ENCODE measurements at regions not wholly inside any gene's neighbourhood (a gene's known extent, or its start where the extent isn't known, plus 50 kb on each side); places are given as distances from the start of the nearest gene placed in this dataset.

DNA sequence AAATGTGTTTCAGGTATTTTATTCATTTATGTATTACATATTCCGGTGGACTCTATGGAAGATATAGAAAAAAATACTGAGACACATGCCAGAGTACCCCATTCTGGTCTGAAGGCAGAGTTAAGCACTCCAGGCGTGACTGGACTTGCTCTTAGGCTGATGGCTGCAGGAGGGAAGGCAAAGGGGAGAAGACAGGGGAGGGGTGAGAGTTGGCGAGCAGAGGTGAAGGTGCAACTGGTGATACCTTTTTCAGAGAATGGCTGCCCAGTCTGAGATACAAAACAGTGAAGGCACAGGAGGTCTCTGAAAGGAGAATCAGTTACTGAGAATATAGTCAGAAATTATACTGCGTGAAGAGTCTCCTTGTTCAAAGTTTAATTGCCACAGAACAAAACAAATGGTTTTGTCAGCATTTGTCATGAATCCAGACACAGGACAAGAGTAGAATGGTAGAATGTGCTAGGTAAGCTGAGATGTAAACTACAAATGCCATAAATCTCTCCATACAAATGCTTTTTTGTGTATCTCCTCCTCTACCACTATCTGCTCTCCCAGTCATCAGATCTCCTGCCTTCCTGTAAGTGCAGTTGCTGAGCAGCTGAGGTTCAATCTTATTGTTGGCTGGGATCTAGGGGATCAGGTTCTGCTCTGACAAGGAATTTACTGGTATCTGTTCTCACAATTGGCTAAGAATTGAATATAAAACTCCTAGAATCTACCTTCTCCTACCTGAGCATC lies 104.2 kb upstream of the DST start:
- Histone ChIP-seq H4K20me1 (ENCODE audit: control insufficient read depth, insufficient read depth, insufficient read length) (no peaks in the 10 kb centered on the region), H3K9me3 (ENCODE audit: control insufficient read depth, low read depth, low read length) (no peaks in the 10 kb centered on the region), H3K79me2 (ENCODE audit: insufficient read depth, low read length) (peaks cover 12% of the 10 kb centered on the region; the same call in 1 of the 2 replicates), H3K27me3 (ENCODE audit: insufficient read depth, low read length) (no peaks in the 10 kb centered on the region), H2AK5ac (ENCODE audit: insufficient read length, low read length) (no peak overlapping the region), H3K56ac (ENCODE audit: insufficient read length, low read depth, low read length) (no peak overlapping the region), H3K4me1 (ENCODE audit: insufficient read depth, low read length) (peaks cover 12% of the 10 kb centered on the region), H3K79me1 (ENCODE audit: insufficient read depth, low read depth, low read length, poor library complexity, severe bottlenecking) (peaks cover 3% of the 10 kb centered on the region), H3K4me2 (ENCODE audit: insufficient read depth, insufficient read length, low read length) (no peak overlapping the region), H2BK12ac (ENCODE audit: insufficient read length, low read depth, low read length) (no peak overlapping the region), H2BK20ac (ENCODE audit: low read depth, low read length, poor library complexity, severe bottlenecking) (no peak overlapping the region), H3K18ac (ENCODE audit: insufficient read length, low read depth, low read length) (no peak overlapping the region), H4K8ac (replicated peaks; ENCODE audit: insufficient read length, low read depth, low read length) (no peak overlapping the region), H2AFZ (ENCODE audit: low read length) (no peak overlapping the region), H3K14ac (ENCODE audit: insufficient read depth, low read length) (no peak overlapping the region), H2BK5ac (ENCODE audit: insufficient read length, low read length) (no peak overlapping the region), H3K4ac (ENCODE audit: low read depth, low read length) (no peak overlapping the region), H3K23me2 (ENCODE audit: insufficient read length, low read depth, low read length, poor library complexity, severe bottlenecking) (no peaks in the 10 kb centered on the region), H2BK15ac (ENCODE audit: low read depth, low read length) (no peak overlapping the region), H2BK120ac (ENCODE audit: low read depth, low read length, poor library complexity, severe bottlenecking) (no peak overlapping the region), H3K27ac (ENCODE audit: insufficient read length, low read depth, low read length) (no peak overlapping the region), H3T11ph (ENCODE audit: low read length) (no peak overlapping the region), H4K91ac (ENCODE audit: insufficient read length, low read depth, low read length) (no peak overlapping the region), H3K9ac (ENCODE audit: extremely low read depth, insufficient read length, low read length) (no peak overlapping the region), H4K5ac (ENCODE audit: insufficient read length, low read depth, low read length) (no peak overlapping the region), H3K23ac (ENCODE audit: insufficient read length, low read depth, low read length) (no peak overlapping the region)
- peaks cover 77 to 81% of the 10 kb centered on the region in 2 experiments for H3K4me1 Mint-ChIP-seq
- H3K36me3 Mint-ChIP-seq (ENCODE audit: insufficient read depth in 1 of 3, low read depth in 3 of 3): no peaks in the 10 kb centered on the region; a peak in 1 of 7 replicates
- DNase-seq: no peak
- TF ChIP-seq, protein P1, sequence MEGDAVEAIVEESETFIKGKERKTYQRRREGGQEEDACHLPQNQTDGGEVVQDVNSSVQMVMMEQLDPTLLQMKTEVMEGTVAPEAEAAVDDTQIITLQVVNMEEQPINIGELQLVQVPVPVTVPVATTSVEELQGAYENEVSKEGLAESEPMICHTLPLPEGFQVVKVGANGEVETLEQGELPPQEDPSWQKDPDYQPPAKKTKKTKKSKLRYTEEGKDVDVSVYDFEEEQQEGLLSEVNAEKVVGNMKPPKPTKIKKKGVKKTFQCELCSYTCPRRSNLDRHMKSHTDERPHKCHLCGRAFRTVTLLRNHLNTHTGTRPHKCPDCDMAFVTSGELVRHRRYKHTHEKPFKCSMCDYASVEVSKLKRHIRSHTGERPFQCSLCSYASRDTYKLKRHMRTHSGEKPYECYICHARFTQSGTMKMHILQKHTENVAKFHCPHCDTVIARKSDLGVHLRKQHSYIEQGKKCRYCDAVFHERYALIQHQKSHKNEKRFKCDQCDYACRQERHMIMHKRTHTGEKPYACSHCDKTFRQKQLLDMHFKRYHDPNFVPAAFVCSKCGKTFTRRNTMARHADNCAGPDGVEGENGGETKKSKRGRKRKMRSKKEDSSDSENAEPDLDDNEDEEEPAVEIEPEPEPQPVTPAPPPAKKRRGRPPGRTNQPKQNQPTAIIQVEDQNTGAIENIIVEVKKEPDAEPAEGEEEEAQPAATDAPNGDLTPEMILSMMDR (conservative IDR thresholded peaks at IDR 0.05): no peak
- H3K27me3 Mint-ChIP-seq (ENCODE audit: low read depth): no peaks in the 10 kb centered on the region
- peak overlapping the region in 2 of 3 experiments; percentile 48 to 86; a peak in 5 of 7 replicates for H3K27ac Mint-ChIP-seq
- no CpG with 5 or more reads among the region's 4 CpGs for WGBS (ENCODE audit: extremely low coverage, insufficient read length, low lambda C conversion rate)
- no peaks in the 10 kb centered on the region for H3K9me3 Mint-ChIP-seq
- no peak overlapping the region for H3K4me3 Mint-ChIP-seq
